ENCODE measurements at regions not wholly inside any gene's neighbourhood (a gene's known extent, or its start where the extent isn't known, plus 50 kb on each side); places are given as distances from the start of the nearest gene placed in this dataset.
A peak's percentile ranks its signal among the peaks of the same experiment; 100 is the strongest.

DNA sequence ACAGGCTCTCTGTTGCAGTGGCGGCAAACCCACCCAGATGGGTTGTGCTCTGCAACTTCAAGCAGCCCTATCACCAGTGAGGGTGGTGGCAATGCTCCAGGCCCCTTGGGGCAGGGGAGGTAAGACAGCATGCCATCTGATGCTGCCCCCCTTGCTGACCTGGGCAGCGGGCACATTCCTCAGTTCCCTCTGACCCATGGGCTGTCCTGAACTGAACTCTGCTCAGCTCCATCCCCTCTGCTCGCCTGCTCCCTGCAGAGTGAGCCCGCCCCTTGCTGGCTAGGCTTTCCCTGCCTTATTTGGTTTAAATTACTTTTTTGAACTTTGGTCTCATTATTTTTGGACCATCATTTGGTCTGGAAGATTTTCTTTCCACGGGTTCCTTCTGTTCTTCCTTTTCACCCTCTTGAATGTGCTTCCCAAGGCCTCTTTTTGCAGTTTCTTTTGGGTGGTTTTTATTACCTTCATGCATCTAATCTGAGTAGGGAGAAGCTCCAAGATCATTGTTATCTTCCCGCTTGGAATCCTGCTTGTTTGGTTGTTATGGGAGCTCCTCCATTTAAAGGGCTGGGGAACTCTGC is 565.4 kb downstream of the TNS1 start:
- Mint-ChIP-seq H3K36me3 (ENCODE audit: low read depth) (no peaks in the 10 kb centered on the region), H3K9me3 (no peaks in the 10 kb centered on the region), H3K27ac (no peak overlapping the region), H3K4me3 (no peak overlapping the region), H3K4me1 (peaks cover 17% of the 10 kb centered on the region), H3K27me3 (no peaks in the 10 kb centered on the region)
- intact Hi-C loops (cut with micrococcal nuclease) = no loop called here
- no peak for DNase-seq
- CTCF ChIA-PET = no interaction called here
- POLR2A ChIA-PET = no interaction called here
- no peak for ATAC-seq (ENCODE audit: low read depth)
- TF ChIP-seq, protein P1, sequence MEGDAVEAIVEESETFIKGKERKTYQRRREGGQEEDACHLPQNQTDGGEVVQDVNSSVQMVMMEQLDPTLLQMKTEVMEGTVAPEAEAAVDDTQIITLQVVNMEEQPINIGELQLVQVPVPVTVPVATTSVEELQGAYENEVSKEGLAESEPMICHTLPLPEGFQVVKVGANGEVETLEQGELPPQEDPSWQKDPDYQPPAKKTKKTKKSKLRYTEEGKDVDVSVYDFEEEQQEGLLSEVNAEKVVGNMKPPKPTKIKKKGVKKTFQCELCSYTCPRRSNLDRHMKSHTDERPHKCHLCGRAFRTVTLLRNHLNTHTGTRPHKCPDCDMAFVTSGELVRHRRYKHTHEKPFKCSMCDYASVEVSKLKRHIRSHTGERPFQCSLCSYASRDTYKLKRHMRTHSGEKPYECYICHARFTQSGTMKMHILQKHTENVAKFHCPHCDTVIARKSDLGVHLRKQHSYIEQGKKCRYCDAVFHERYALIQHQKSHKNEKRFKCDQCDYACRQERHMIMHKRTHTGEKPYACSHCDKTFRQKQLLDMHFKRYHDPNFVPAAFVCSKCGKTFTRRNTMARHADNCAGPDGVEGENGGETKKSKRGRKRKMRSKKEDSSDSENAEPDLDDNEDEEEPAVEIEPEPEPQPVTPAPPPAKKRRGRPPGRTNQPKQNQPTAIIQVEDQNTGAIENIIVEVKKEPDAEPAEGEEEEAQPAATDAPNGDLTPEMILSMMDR (IDR thresholded peaks at IDR 0.05) = no peak

DNA sequence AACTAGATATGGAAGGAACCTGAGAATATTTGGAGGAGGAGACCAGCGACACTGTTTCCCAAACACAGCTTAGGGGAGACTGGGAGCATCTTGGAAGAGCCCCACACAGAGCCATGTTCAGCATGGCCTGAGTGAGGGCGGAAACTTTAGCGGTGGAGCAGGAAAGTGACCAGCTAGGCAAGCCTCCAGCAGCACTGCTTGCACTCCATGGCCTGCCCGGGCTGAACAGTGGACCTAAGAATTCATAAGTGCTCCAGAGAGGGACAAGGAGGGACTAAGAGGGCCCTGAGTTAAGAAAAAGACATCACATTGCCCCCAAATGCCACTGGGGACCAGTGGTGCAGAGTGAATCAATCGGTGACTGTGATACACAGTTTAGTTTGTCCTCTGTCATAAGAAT is 566.4 kb downstream of the TNS1 start:
- CTCF ChIA-PET = no interaction called here

DNA sequence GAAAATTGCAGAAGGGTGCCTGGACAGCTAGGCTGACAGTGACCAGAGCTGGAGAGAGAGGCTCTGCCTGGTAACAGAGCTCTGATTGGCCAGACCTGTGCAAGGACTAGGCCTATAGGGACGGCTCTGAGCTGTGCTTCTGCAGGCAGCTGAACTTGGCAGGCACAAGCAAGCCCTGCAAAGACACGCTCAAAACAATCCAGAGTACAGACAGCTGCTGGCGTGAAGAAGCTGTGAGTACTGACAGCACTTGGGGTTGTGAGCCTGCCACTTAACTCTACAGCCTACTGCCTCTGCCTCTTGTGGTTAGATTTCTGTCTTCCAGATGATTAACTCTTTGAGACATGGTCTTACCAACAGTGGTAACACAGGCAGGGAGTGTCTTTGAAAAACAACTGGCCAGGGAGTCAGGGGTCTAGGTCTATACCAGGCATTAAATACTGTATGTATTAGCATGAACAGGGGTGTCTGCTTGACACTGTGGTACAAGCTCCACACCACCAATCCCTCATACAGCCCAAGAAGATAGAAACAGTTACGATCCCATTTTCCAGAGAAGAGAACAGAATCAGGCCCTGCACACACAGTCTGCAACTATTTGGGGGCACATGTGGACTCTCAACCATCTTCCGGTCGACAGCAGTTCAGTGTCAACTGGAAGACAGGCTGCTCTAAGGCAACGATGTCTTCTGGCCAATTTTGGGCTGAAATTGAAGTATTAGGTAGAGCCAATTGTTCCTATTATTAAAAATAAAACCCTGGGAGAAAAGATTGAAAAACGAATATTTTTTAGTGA is 568.4 kb downstream of the TNS1 start:
- intact Hi-C loops (cut with micrococcal nuclease) = no loop called here
- ChIA-PET CTCF (no interaction called here), POLR2A (no interaction called here)
- Mint-ChIP-seq H3K36me3 (ENCODE audit: low read depth) (peaks cover 2% of the 10 kb centered on the region), H3K4me1 (peaks cover 11% of the 10 kb centered on the region), H3K9me3 (no peaks in the 10 kb centered on the region), H3K4me3 (no peak overlapping the region), H3K27ac (no peak overlapping the region), H3K27me3 (no peaks in the 10 kb centered on the region)
- TF ChIP-seq, protein P1 (IDR thresholded peaks at IDR 0.05) = no peak
- ATAC-seq (ENCODE audit: low read depth) (peak; percentile 57), DNase-seq (no peak)

More for the DNA sequence above, 566.4 kb downstream of the TNS1 start:
- ATAC-seq (ENCODE audit: low read depth) (no peak), DNase-seq (no peak)
- Mint-ChIP-seq H3K36me3 (ENCODE audit: low read depth) (no peaks in the 10 kb centered on the region), H3K4me3 (no peak overlapping the region), H3K4me1 (peaks cover 17% of the 10 kb centered on the region), H3K9me3 (no peaks in the 10 kb centered on the region), H3K27me3 (no peaks in the 10 kb centered on the region), H3K27ac (no peak overlapping the region)
- POLR2A ChIA-PET = no interaction called here
- intact Hi-C loops (cut with micrococcal nuclease) = no loop called here
- TF ChIP-seq, protein P1 (IDR thresholded peaks at IDR 0.05) = no peak

DNA sequence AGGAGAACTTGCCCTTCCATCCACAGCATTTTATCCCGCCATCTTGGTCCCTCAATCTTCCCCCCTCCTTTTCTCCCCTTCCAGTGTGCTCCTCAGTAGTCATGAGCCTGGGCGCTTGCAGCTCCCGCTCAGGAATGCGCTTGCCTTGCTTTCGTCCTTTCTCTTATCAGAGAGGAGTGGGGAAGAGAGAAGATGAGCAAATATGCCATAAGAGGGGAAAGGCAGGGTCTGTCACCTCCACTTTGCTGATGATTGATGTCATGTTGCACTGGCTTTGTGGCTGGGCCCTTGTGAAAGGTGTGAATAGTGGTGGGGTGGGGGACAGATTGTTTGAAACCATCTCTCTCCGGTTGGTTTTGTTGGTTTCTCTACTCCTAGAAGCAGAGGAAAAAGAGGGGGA is 569.3 kb downstream of the TNS1 start:
- peaks cover 2% of the 10 kb centered on the region for H3K4me1 Mint-ChIP-seq
- H3K36me3 Mint-ChIP-seq (ENCODE audit: low read depth) = peaks cover 2% of the 10 kb centered on the region
- no peaks in the 10 kb centered on the region for H3K27me3 Mint-ChIP-seq
- ChIA-PET CTCF (no interaction called here), POLR2A (no interaction called here)
- H3K4me3 Mint-ChIP-seq = no peak overlapping the region
- no peak overlapping the region for H3K27ac Mint-ChIP-seq
- no peak for ATAC-seq (ENCODE audit: low read depth)
- no peak for DNase-seq
- TF ChIP-seq, protein P1 (IDR thresholded peaks at IDR 0.05) = no peak
- intact Hi-C loops (cut with micrococcal nuclease) = no loop called here
- H3K9me3 Mint-ChIP-seq = no peaks in the 10 kb centered on the region

DNA sequence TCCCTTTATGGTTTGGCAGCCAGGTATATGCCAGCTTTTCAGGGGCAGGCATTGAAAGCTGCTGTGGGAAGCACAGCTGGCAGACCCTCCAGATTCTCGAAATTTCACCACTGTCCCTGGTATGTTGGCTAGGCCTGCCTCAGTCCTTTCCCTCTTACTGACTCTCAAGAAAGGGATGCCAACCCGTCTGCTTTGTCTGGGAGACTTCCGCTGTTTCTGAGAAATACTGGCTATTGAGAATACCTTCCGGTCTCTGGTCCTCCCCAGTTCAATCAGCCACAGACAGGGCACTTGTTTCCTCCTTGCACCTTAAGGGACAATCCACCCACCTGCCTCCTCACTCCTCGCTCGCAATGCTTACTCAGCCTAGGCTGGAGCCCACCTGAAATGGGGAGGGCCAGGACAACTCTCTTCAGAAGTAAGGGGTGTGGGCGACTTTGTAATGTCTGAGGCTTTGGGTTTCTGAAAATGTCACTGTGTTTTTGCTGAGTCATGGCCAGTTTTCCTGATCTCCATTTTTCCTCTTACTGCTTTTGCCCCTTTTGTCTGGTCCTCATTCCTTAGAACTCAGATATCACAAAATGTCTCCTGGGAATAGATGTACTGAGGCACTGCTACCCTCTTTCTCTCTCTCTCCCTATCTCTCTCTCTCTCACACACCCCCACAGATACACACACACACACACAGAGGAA is 571.1 kb downstream of the TNS1 start:
- H3K9me3 Mint-ChIP-seq = no peaks in the 10 kb centered on the region
- DNase-seq (no peak), ATAC-seq (ENCODE audit: low read depth) (no peak)
- CTCF ChIA-PET = no interaction called here
- TF ChIP-seq, protein P1 (IDR thresholded peaks at IDR 0.05) = no peak
- POLR2A ChIA-PET = no interaction called here
- no peak overlapping the region for H3K27ac Mint-ChIP-seq
- peaks cover 4% of the 10 kb centered on the region for H3K36me3 Mint-ChIP-seq (ENCODE audit: low read depth)
- H3K4me1 Mint-ChIP-seq = peaks cover 2% of the 10 kb centered on the region
- H3K27me3 Mint-ChIP-seq = no peaks in the 10 kb centered on the region
- intact Hi-C loops (cut with micrococcal nuclease) = no loop called here
- no peak overlapping the region for H3K4me3 Mint-ChIP-seq

Data from activated B cell treated with CpG ODN at 0.5 μM for 24 hours (primary cell).